Lung (tissue), 11 donors: ENCODE measurements at regions not wholly inside any gene's neighbourhood (a gene's known extent, or its start where the extent isn't known, plus 50 kb on each side); places are given as distances from the start of the nearest gene placed in this dataset.

ENCODE experiments used
- ATAC-seq: fragments of 200-7000 bp; cut with Tn5 transposase; one replicate; pipeline ENCODE4 v1.9.1; 2020; ENCODE audit warnings: moderate number of reproducible peaks; ENCODE audit not compliant: insufficient read depth, low FRiP score
- DNase-seq, 3 donors: peaks; one replicate each; pipeline ENCODE4 v3.0.0-alpha.2; 2013 to 2017
- H3K27ac ChIP-seq, 2 donors: one replicate each; pipeline ENCODE4 v1.5.1; 2013; ENCODE audit warnings: mild to moderate bottlenecking in 2 of 2, moderate library complexity in 2 of 2, control low read depth in 1 of 2, inconsistent platforms in 1 of 2, low read depth in 1 of 2, low read length in 1 of 2
- H3K27me3 ChIP-seq, 3 donors: one replicate each; pipeline ENCODE4 v1.5.1; 2013; ENCODE audit warnings: low read length in 2 of 3; ENCODE audit not compliant: control insufficient read depth in 3 of 3, insufficient read depth in 3 of 3
- H3K36me3 ChIP-seq, 4 donors: one replicate each; pipeline ENCODE4 v1.5.1; 2013; ENCODE audit warnings: low read length in 4 of 4, mild to moderate bottlenecking in 1 of 4, moderate library complexity in 1 of 4; ENCODE audit not compliant: control insufficient read depth in 4 of 4, insufficient read depth in 4 of 4
- H3K4me1 ChIP-seq, 5 donors: one replicate each; pipeline ENCODE4 v1.5.1; 2013; ENCODE audit warnings: low read length in 5 of 5, mild to moderate bottlenecking in 2 of 5, moderate library complexity in 1 of 5; ENCODE audit not compliant: control insufficient read depth in 5 of 5, insufficient read depth in 5 of 5
- H3K4me3 ChIP-seq: one replicate; pipeline ENCODE4 v1.5.1; 2013; ENCODE audit warnings: mild to moderate bottlenecking, control low read depth, moderate library complexity
- H3K9ac ChIP-seq, 2 donors: one replicate each; pipeline ENCODE4 v1.5.1; 2013; ENCODE audit warnings: low read length in 2 of 2, control low read depth in 1 of 2; ENCODE audit not compliant: insufficient read depth in 1 of 2
- H3K9me3 ChIP-seq, 4 donors: one replicate each; pipeline ENCODE4 v1.5.1; 2013; ENCODE audit warnings: low read length in 3 of 4, mild to moderate bottlenecking in 1 of 4, moderate library complexity in 1 of 4; ENCODE audit not compliant: control insufficient read depth in 4 of 4, insufficient read depth in 3 of 4
- CTCF ChIP-seq: IDR thresholded peaks from 2 replicates; pipeline ENCODE4 v1.5.1; 2012; ENCODE audit warnings: mild to moderate bottlenecking; ENCODE audit errors: control extremely low read depth, extremely low read depth
- WGBS, 2 donors: extraction: QIAGEN DNeasy Blood & Tissue Kit; methylation state at CpG; one replicate each; pipeline ENCODE4 v1.1.7; 2013; 5-methylcytosine and 5-hydroxymethylcytosine counted together
- donor health status: control.
- donor health status: control.
- donor health status: Bipolar disorder and iron deficiency.
- donor health status: healthy.
- donor health status: DM: yes; HTN: yes; CAD: no.

GRCh38 chrY:15773579-15773978 lies 1249.2 kb downstream of the NLGN4Y start:
- DNase-seq, result no peak
- Histone ChIP-seq H3K27ac (no peak overlapping the region), H3K27me3 (no peaks in the 10 kb centered on the region), H3K36me3 (no peaks in the 10 kb centered on the region), H3K9me3 (no peaks in the 10 kb centered on the region), H3K4me1 (no peaks in the 10 kb centered on the region), H3K4me3 (no peak overlapping the region), H3K9ac (no peak overlapping the region)
- ATAC-seq, result no peak
- TF ChIP-seq CTCF, result no peak
- 40% methylated on average over 3 of the region's 3 CpGs; no CpG with 5 or more reads in 1 of the 2 donors for WGBS, 2 donors

- Histone ChIP-seq H3K27ac (no peak overlapping the region), H3K9me3 (no peaks in the 10 kb centered on the region), H3K4me1 (no peaks in the 10 kb centered on the region), H3K27me3 (no peaks in the 10 kb centered on the region), H3K9ac (no peak overlapping the region), H3K36me3 (no peaks in the 10 kb centered on the region), H3K4me3 (no peak overlapping the region)
- 74% methylated on average over 3 of the region's 3 CpGs; no CpG with 5 or more reads in 1 of the 2 donors for WGBS, 2 donors
- DNase-seq, result no peak
- no peak for ATAC-seq
- TF ChIP-seq CTCF, result no peak
Observed at GRCh38 chrY:15775880-15776279, 1251.6 kb downstream of the NLGN4Y start.

GRCh38 chrY:15779891-15780290 lies 1255.6 kb downstream of the NLGN4Y start:
- H3K4me3 ChIP-seq, result no peak overlapping the region
- no peak for ATAC-seq

More at GRCh38 chrY:15779891-15780290, 1255.6 kb downstream of the NLGN4Y start:
- Histone ChIP-seq H3K36me3 (no peaks in the 10 kb centered on the region), H3K27me3 (no peaks in the 10 kb centered on the region), H3K9me3 (no peaks in the 10 kb centered on the region), H3K9ac (no peak overlapping the region), H3K4me1 (no peaks in the 10 kb centered on the region), H3K27ac (no peak overlapping the region)
- no peak for TF ChIP-seq CTCF
- no peak for DNase-seq
